ENCODE measurements at regions not wholly inside any gene's neighbourhood (a gene's known extent, or its start where the extent isn't known, plus 50 kb on each side); places are given as distances from the start of the nearest gene placed in this dataset.
"Not testable (repeated sequence)": the region's sequence is repeated elsewhere in the genome, so short reads cannot be mapped to it uniquely, and the experiment has no call there.

GRCh38 chr1:78254517-78254916 lies 208.8 kb downstream of the GIPC2 start:
- Histone ChIP-seq H3K4me2 (ENCODE audit: low read length) (peak overlapping the region; percentile 5), H3K4me1 (ENCODE audit: control insufficient read depth, insufficient read depth, low read length) (peaks cover 32% of the 10 kb centered on the region), H3K9me3 (replicated peaks; ENCODE audit: low read length) (peaks cover 3% of the 10 kb centered on the region), H3K4me3 (ENCODE audit: low read length) (no peak overlapping the region), H3K36me3 (ENCODE audit: insufficient read depth, low read length) (no peaks in the 10 kb centered on the region), H3K27me3 (ENCODE audit: control insufficient read depth, insufficient read depth, low read length) (no peaks in the 10 kb centered on the region), H3K9ac (ENCODE audit: low read depth, low read length) (no peak overlapping the region)

GRCh38 chr1:78255383-78255782 lies 209.6 kb downstream of the GIPC2 start:
- peaks cover 3% of the 10 kb centered on the region for H3K9me3 ChIP-seq (replicated peaks; ENCODE audit: low read length)
- no peak overlapping the region for H3K9ac ChIP-seq (ENCODE audit: low read depth, low read length)
- H3K27me3 ChIP-seq (ENCODE audit: control insufficient read depth, insufficient read depth, low read length): no peaks in the 10 kb centered on the region
- H3K36me3 ChIP-seq (ENCODE audit: insufficient read depth, low read length): no peaks in the 10 kb centered on the region
- peak overlapping the region; percentile 19 for H3K4me2 ChIP-seq (ENCODE audit: low read length)
- H3K4me1 ChIP-seq (ENCODE audit: control insufficient read depth, insufficient read depth, low read length): peaks cover 32% of the 10 kb centered on the region
- H3K4me3 ChIP-seq (ENCODE audit: low read length): no peak overlapping the region

- no peak overlapping the region for H3K9ac ChIP-seq (ENCODE audit: low read depth, low read length)
- peaks cover 32% of the 10 kb centered on the region for H3K4me1 ChIP-seq (ENCODE audit: control insufficient read depth, insufficient read depth, low read length)
- peak overlapping the region; percentile 19 for H3K4me2 ChIP-seq (ENCODE audit: low read length)
- H3K9me3 ChIP-seq (replicated peaks; ENCODE audit: low read length): peaks cover 3% of the 10 kb centered on the region
- H3K27me3 ChIP-seq (ENCODE audit: control insufficient read depth, insufficient read depth, low read length): no peaks in the 10 kb centered on the region
- H3K4me3 ChIP-seq (ENCODE audit: low read length): no peak overlapping the region
- H3K36me3 ChIP-seq (ENCODE audit: insufficient read depth, low read length): no peaks in the 10 kb centered on the region
These were observed 210.1 kb downstream of the GIPC2 start for GRCh38 chr1:78255846-78256245.

DNA sequence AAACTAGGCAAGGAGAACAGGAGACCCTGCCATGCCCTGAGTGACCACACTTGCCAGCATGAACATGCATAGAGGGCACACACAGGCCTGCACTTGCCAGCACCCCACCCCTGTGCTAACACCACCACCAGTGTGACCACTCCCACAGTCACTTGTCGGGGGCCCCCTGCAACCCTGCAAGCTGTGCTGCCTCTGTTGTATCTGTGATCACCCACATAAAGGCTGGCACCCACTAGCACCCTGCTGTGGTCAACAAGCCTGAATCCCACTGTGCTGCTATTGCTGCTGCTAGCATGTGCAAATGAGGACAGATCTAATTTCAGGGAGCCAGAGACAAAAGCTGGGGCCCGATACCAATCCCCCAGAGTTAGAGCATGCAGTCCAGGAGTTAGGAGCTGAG lies 217.7 kb downstream of the GIPC2 start:
- H3K4me1 ChIP-seq (ENCODE audit: control insufficient read depth, insufficient read depth, low read length): no peaks in the 10 kb centered on the region
- no peak overlapping the region for H3K4me3 ChIP-seq (ENCODE audit: low read length)
- no peaks in the 10 kb centered on the region for H3K27me3 ChIP-seq (ENCODE audit: control insufficient read depth, insufficient read depth, low read length)
- H3K4me2 ChIP-seq (ENCODE audit: low read length): no peak overlapping the region
- H3K9ac ChIP-seq (ENCODE audit: low read depth, low read length): no peak overlapping the region
- H3K9me3 ChIP-seq (replicated peaks; ENCODE audit: low read length): no peaks in the 10 kb centered on the region
- H3K36me3 ChIP-seq (ENCODE audit: insufficient read depth, low read length): no peaks in the 10 kb centered on the region

DNA sequence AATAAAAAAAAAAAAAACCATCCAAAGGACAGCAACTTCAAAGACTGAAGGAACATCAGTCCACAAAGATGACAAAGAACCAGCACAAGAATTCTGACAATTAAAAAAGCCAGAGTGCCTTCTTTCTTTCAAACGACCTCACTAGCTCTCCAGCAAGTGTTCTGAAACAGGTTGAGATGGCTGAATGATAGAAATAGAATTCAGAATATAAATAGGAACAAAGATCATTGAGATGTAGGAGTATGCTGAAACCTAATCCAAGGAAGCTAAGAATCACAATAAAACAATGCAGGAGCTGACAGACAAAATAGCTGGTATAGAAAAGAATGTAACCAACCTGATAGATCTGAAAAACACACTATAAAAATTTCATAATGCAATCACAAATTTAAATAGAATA lies 218.2 kb downstream of the GIPC2 start:
- no peaks in the 10 kb centered on the region for H3K36me3 ChIP-seq (ENCODE audit: insufficient read depth, low read length)

GRCh38 chr1:78267513-78268218 lies 221.9 kb downstream of the GIPC2 start:
- Histone ChIP-seq H3K9me3 (replicated peaks; ENCODE audit: low read length) (no peaks in the 10 kb centered on the region), H3K9ac (ENCODE audit: low read depth, low read length) (no peak overlapping the region), H3K27me3 (ENCODE audit: control insufficient read depth, insufficient read depth, low read length) (no peaks in the 10 kb centered on the region), H3K4me1 (ENCODE audit: control insufficient read depth, insufficient read depth, low read length) (no peaks in the 10 kb centered on the region), H3K4me3 (ENCODE audit: low read length) (no peak overlapping the region), H3K36me3 (ENCODE audit: insufficient read depth, low read length) (no peaks in the 10 kb centered on the region), H3K4me2 (ENCODE audit: low read length) (no peak overlapping the region)

More for the DNA sequence above, 218.2 kb downstream of the GIPC2 start:
- H3K9me3 ChIP-seq (replicated peaks; ENCODE audit: low read length): no peaks in the 10 kb centered on the region
- H3K4me1 ChIP-seq (ENCODE audit: control insufficient read depth, insufficient read depth, low read length): no peaks in the 10 kb centered on the region
- no peak overlapping the region for H3K4me2 ChIP-seq (ENCODE audit: low read length)
- no peak overlapping the region for H3K4me3 ChIP-seq (ENCODE audit: low read length)
- no peaks in the 10 kb centered on the region for H3K27me3 ChIP-seq (ENCODE audit: control insufficient read depth, insufficient read depth, low read length)
- no peak overlapping the region for H3K9ac ChIP-seq (ENCODE audit: low read depth, low read length)

DNA sequence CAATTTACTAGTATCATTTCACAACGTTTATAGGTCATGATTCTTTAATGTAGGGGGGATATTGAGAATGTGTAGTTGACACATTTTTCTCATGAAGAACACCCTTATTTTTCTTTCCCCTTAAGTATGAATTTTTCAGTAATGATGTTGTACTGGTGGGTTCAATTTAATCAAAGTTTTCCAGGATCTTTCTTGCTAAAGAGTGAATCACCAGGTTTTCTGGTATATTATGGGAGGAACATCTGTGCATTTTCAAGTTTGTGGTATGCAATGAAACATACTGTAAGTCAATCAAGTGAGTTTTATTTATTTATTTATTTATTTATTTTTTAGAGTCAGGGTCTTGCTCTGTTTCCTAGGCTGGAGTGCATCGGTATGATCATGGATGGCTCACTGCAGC lies 221.2 kb upstream of the PTGFR start:
- H3K4me2 ChIP-seq (ENCODE audit: low read length): no peak overlapping the region
- H3K4me3 ChIP-seq (ENCODE audit: low read length): no peak overlapping the region
- no peaks in the 10 kb centered on the region for H3K9me3 ChIP-seq (replicated peaks; ENCODE audit: low read length)
- H3K36me3 ChIP-seq (ENCODE audit: insufficient read depth, low read length): no peaks in the 10 kb centered on the region
- H3K9ac ChIP-seq (ENCODE audit: low read depth, low read length): no peak overlapping the region
- H3K27me3 ChIP-seq (ENCODE audit: control insufficient read depth, insufficient read depth, low read length): no peaks in the 10 kb centered on the region
- peaks cover 5% of the 10 kb centered on the region for H3K4me1 ChIP-seq (ENCODE audit: control insufficient read depth, insufficient read depth, low read length)

GRCh38 chr1:78271423-78271822 lies 219.4 kb upstream of the PTGFR start:
- not testable (repeated sequence) for H3K4me3 ChIP-seq (ENCODE audit: low read length); H3K27me3 ChIP-seq (ENCODE audit: control insufficient read depth, insufficient read depth, low read length); H3K4me2 ChIP-seq (ENCODE audit: low read length); H3K9ac ChIP-seq (ENCODE audit: low read depth, low read length); H3K9me3 ChIP-seq (replicated peaks; ENCODE audit: low read length); H3K36me3 ChIP-seq (ENCODE audit: insufficient read depth, low read length)
- peaks cover 23% of the 10 kb centered on the region for H3K4me1 ChIP-seq (ENCODE audit: control insufficient read depth, insufficient read depth, low read length)

GRCh38 chr1:78274814-78275213 lies 216.0 kb upstream of the PTGFR start:
- Histone ChIP-seq H3K36me3 (ENCODE audit: insufficient read depth, low read length) (no peaks in the 10 kb centered on the region), H3K9me3 (replicated peaks; ENCODE audit: low read length) (no peaks in the 10 kb centered on the region), H3K27me3 (ENCODE audit: control insufficient read depth, insufficient read depth, low read length) (no peaks in the 10 kb centered on the region), H3K9ac (ENCODE audit: low read depth, low read length) (peak overlapping the region; percentile 25), H3K4me2 (ENCODE audit: low read length) (peak overlapping the region; percentile 20), H3K4me1 (ENCODE audit: control insufficient read depth, insufficient read depth, low read length) (peaks cover 55% of the 10 kb centered on the region), H3K4me3 (ENCODE audit: low read length) (peak overlapping the region; percentile 33)

DNA sequence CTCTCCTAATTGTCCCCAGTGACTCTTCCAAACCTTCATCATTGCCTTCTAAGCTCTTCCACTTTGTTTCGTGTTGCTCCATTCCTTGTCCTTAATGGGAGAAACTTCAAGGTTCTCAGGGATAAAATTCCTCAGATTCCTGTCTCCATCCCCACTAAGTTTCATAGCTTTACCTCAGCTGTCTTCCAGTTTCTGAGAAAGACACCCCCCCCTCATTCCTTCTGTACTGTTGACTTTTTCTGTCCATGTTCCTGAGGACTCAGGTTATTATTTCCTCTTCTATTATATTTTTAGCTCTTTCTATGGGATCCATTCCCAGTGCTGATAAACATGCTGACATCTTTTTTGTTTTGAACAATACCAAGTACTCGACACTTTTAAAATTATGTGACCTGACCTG lies 215.3 kb upstream of the PTGFR start:
- H3K4me1 ChIP-seq (ENCODE audit: control insufficient read depth, insufficient read depth, low read length): peaks cover 61% of the 10 kb centered on the region
- no peak overlapping the region for H3K4me3 ChIP-seq (ENCODE audit: low read length)
- H3K9me3 ChIP-seq (replicated peaks; ENCODE audit: low read length): no peaks in the 10 kb centered on the region
- no peak overlapping the region for H3K4me2 ChIP-seq (ENCODE audit: low read length)
- peak overlapping the region; percentile 14 for H3K9ac ChIP-seq (ENCODE audit: low read depth, low read length)
- no peaks in the 10 kb centered on the region for H3K36me3 ChIP-seq (ENCODE audit: insufficient read depth, low read length)
- no peaks in the 10 kb centered on the region for H3K27me3 ChIP-seq (ENCODE audit: control insufficient read depth, insufficient read depth, low read length)

DNA sequence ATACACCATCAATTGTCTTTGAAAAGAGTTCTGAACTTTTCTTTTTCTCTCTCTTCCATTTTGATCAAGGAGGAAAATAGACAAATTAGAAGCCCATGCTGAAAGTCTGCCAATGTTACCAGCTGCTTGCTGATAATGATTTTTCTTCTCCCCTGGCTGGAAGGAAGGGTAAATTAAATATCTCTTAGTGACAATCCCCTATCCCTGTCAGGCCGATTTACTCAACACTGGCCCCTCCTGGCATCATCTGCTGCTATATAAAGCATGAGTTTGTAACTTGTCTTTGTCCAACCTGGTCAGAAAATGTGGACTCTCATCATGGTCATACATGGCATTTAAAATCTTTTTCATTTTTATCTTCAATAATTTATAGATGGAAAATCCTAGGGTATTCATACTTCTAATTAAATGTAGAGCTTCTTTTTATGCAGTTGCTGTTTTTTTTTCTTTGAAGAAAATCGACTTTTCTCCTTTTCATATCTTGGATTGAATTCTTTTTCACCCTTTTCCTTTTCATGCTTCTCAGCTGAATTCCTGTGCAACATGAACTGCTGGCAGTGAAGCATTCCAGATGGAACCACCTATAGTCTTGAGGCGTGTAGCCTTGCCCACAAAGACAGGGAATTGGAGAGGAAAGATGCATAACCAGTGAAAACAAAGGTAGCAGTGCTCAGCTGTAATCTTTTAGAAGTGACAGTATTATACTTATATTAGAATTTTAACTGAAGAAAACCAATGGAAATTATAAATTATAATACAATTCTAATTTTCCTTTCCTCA lies 214.7 kb upstream of the PTGFR start:
- Histone ChIP-seq H3K36me3 (ENCODE audit: insufficient read depth, low read length) (no peaks in the 10 kb centered on the region), H3K9me3 (replicated peaks; ENCODE audit: low read length) (no peaks in the 10 kb centered on the region), H3K27me3 (ENCODE audit: control insufficient read depth, insufficient read depth, low read length) (no peaks in the 10 kb centered on the region), H3K9ac (ENCODE audit: low read depth, low read length) (peak overlapping the region; percentile 11), H3K4me2 (ENCODE audit: low read length) (no peak overlapping the region), H3K4me3 (ENCODE audit: low read length) (no peak overlapping the region), H3K4me1 (ENCODE audit: control insufficient read depth, insufficient read depth, low read length) (peaks cover 67% of the 10 kb centered on the region)

GRCh38 chr1:78277253-78277652 lies 213.5 kb upstream of the PTGFR start:
- H3K9ac ChIP-seq (ENCODE audit: low read depth, low read length): no peak overlapping the region
- H3K4me1 ChIP-seq (ENCODE audit: control insufficient read depth, insufficient read depth, low read length): peaks cover 67% of the 10 kb centered on the region
- H3K4me3 ChIP-seq (ENCODE audit: low read length): peak overlapping the region; percentile 15
- H3K4me2 ChIP-seq (ENCODE audit: low read length): peak overlapping the region; percentile 30
- H3K9me3 ChIP-seq (replicated peaks; ENCODE audit: low read length): no peaks in the 10 kb centered on the region
- H3K27me3 ChIP-seq (ENCODE audit: control insufficient read depth, insufficient read depth, low read length): no peaks in the 10 kb centered on the region
- H3K36me3 ChIP-seq (ENCODE audit: insufficient read depth, low read length): no peaks in the 10 kb centered on the region
